ENCODE measurements at regions not wholly inside any gene's neighbourhood (a gene's known extent, or its start where the extent isn't known, plus 50 kb on each side); places are given as distances from the start of the nearest gene placed in this dataset.

DNA sequence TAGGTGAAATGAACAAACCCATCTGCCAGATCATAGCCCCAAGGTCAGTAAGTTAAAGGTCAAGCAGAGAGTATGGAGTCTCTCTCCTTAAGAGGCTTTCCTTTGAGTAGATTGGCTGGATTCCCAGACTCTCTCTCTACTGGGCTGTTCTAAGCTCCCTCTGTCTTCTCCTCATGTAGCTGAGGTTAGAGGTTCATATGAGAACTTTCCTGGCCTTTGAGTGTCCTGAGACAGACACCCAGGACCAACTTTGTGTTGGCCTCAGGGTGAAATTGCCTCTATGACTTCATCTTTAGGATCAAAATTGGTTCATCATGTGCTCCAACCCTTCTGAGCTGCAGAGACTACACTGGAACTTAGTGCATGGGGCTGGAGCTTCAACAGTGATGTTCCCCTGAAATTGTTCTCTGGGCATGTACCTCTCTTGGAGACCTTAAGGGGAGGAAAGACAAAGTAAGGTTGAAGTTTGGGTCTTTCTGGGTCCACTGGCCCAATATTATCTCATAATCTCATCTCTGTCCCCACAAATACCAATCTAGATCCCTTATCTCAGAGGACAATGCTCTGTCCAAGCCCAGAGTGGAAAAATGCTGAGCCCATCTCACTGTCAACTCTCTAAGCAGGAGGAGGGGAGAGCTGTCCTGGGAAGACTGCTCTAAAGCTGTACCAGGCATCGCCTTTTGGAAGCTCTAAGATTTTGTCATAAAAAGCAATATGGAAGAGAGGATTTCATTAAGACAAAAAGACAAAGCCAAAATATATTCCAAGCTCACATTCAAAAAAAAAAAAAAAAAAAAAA, 177.3 kb upstream of the ARL4C start:
- TF ChIP-seq, protein P1, sequence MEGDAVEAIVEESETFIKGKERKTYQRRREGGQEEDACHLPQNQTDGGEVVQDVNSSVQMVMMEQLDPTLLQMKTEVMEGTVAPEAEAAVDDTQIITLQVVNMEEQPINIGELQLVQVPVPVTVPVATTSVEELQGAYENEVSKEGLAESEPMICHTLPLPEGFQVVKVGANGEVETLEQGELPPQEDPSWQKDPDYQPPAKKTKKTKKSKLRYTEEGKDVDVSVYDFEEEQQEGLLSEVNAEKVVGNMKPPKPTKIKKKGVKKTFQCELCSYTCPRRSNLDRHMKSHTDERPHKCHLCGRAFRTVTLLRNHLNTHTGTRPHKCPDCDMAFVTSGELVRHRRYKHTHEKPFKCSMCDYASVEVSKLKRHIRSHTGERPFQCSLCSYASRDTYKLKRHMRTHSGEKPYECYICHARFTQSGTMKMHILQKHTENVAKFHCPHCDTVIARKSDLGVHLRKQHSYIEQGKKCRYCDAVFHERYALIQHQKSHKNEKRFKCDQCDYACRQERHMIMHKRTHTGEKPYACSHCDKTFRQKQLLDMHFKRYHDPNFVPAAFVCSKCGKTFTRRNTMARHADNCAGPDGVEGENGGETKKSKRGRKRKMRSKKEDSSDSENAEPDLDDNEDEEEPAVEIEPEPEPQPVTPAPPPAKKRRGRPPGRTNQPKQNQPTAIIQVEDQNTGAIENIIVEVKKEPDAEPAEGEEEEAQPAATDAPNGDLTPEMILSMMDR (IDR thresholded peaks at IDR 0.05) = no peak
- TF ChIP-seq POLR2AphosphoS5 (IDR thresholded peaks at IDR 0.05) = no peak
